ENCODE measurements at regions not wholly inside any gene's neighbourhood (a gene's known extent, or its start where the extent isn't known, plus 50 kb on each side); places are given as distances from the start of the nearest gene placed in this dataset.

GRCh38 chr15:95840004-95840403 lies 490.5 kb upstream of the NR2F2 start:
- TF ChIP-seq EZH2 (optimal IDR thresholded peaks at IDR 0.05; ENCODE audit: low read depth, low read length) (no peak), EZH2phosphoT487 (IDR thresholded peaks at IDR 0.05; ENCODE audit: low read length) (no peak)
- TF ChIP-seq, protein P1, sequence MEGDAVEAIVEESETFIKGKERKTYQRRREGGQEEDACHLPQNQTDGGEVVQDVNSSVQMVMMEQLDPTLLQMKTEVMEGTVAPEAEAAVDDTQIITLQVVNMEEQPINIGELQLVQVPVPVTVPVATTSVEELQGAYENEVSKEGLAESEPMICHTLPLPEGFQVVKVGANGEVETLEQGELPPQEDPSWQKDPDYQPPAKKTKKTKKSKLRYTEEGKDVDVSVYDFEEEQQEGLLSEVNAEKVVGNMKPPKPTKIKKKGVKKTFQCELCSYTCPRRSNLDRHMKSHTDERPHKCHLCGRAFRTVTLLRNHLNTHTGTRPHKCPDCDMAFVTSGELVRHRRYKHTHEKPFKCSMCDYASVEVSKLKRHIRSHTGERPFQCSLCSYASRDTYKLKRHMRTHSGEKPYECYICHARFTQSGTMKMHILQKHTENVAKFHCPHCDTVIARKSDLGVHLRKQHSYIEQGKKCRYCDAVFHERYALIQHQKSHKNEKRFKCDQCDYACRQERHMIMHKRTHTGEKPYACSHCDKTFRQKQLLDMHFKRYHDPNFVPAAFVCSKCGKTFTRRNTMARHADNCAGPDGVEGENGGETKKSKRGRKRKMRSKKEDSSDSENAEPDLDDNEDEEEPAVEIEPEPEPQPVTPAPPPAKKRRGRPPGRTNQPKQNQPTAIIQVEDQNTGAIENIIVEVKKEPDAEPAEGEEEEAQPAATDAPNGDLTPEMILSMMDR (IDR thresholded peaks at IDR 0.05; ENCODE audit: low read length): no peak

Data from MM.1S (cell line).